GM12878 (cell line): ENCODE measurements at regions not wholly inside any gene's neighbourhood (a gene's known extent, or its start where the extent isn't known, plus 50 kb on each side); places are given as distances from the start of the nearest gene placed in this dataset.

ENCODE experiments used
- ATAC-seq: fragments of 200-7000 bp; cut with Tn5 transposase; 3 replicates; pipeline ENCODE4 v1.9.1; 2020; ENCODE audit warnings: mild to moderate bottlenecking, moderate library complexity
- BruUV-seq: library from RNA; stranded (reverse); fragments of 400-500 nt; replicated peaks from 2 replicates; lab custom pipeline; 2021; lab: Mats Ljungman, UMichigan
- CTCF ChIA-PET: fragments of 300-600 bp; sonication (Branson Sonifier 250); formaldehyde crosslinking; extraction: SDS; loops from one replicate; lab custom pipeline; 2021; ENCODE audit warnings: inconsistent platforms; lab: Yijun Ruan, JAX
- POLR2A ChIA-PET: fragments of 350-600 bp; formaldehyde crosslinking; extraction: SDS; loops from one replicate; lab custom pipeline; 2021; ENCODE audit warnings: inconsistent platforms; lab: Charles Lee
- RAD21 ChIA-PET: fragments of 300-600 bp; sonication (Branson Sonifier 250); formaldehyde crosslinking; loops from one replicate; lab custom pipeline; 2023; ENCODE audit warnings: antibody characterized with exemption; ENCODE audit not compliant: unreplicated experiment; lab: Charles Lee
- SMC1A ChIA-PET: fragments of 300-600 bp; sonication (Branson Sonifier 250); formaldehyde crosslinking; loops from one replicate; lab custom pipeline; 2023; ENCODE audit not compliant: unreplicated experiment, uncharacterized antibody; lab: Charles Lee
- DNase-seq: peaks from one replicate; pipeline ENCODE4 v3.0.0-alpha.2; 2011; ENCODE audit warnings: low read depth, low spot score
- FAIRE-seq: peaks from 3 replicates; lab custom pipeline; 2011; peaks lifted over from hg19 to GRCh38; lab: Jason Lieb, UNC
- H2AFZ ChIP-seq: 2 replicates; pipeline ENCODE4 v1.6.0; 2011; ENCODE audit warnings: low read depth, low read length, control low read depth; ENCODE audit not compliant: control insufficient read depth
- H3K27ac ChIP-seq: 2 replicates; pipeline ENCODE4 v1.5.1; 2011; ENCODE audit warnings: control low read depth; ENCODE audit not compliant: control insufficient read depth, insufficient read depth
- H3K27me3 ChIP-seq, 2 experiments: replicated peaks in 1 of 2; 2 replicates each; pipeline versions ENCODE4 v1.6.0 to v1.6.1; 2011; ENCODE audit warnings: low read length in 1 of 2; ENCODE audit not compliant: control insufficient read depth in 2 of 2, insufficient read depth in 2 of 2
- H3K36me3 ChIP-seq, 2 experiments: 2 replicates each; pipeline ENCODE4 v1.5.1; 2011; ENCODE audit warnings: low read length in 1 of 2; ENCODE audit not compliant: control insufficient read depth in 2 of 2, insufficient read depth in 2 of 2
- H3K4me1 ChIP-seq: 2 replicates; pipeline ENCODE4 v1.6.1; 2011; ENCODE audit warnings: mild to moderate bottlenecking, low read length, moderate library complexity, mixed read lengths; ENCODE audit not compliant: control insufficient read depth, insufficient read depth
- H3K4me2 ChIP-seq: 2 replicates; pipeline ENCODE4 v1.6.0; 2011; ENCODE audit warnings: control low read depth; ENCODE audit not compliant: control insufficient read depth, insufficient read depth
- H3K4me3 ChIP-seq: fragments of 200-600 bp; sonication (generic); 2 replicates; pipeline ENCODE4 v1.5.1; 2016
- H3K79me2 ChIP-seq: 2 replicates; pipeline ENCODE4 v1.6.0; 2011; ENCODE audit warnings: low read length; ENCODE audit not compliant: control insufficient read depth, insufficient read depth
- H3K9ac ChIP-seq: 2 replicates; pipeline ENCODE4 v1.8.0; 2011; ENCODE audit warnings: low read length, control low read depth, mixed read lengths; ENCODE audit not compliant: control insufficient read depth, insufficient read depth
- H3K9me3 ChIP-seq: replicated peaks from 3 replicates; pipeline ENCODE4 v1.5.1; 2011; ENCODE audit warnings: mild to moderate bottlenecking, low read length; ENCODE audit not compliant: control insufficient read depth, insufficient read depth
- H4K20me1 ChIP-seq: 2 replicates; pipeline ENCODE4 v1.6.0; 2011; ENCODE audit not compliant: control insufficient read depth, insufficient read depth
- CREM ChIP-seq: IDR thresholded peaks from 2 replicates; pipeline ENCODE4 v1.6.1; 2014; ENCODE audit warnings: antibody characterized with exemption, low read depth
- EGR1 ChIP-seq, 2 experiments: IDR thresholded peaks; 1 replicate in 1 of 2; 2 replicates in 1 of 2; pipeline ENCODE4 v1.6.1; 2011 to 2012; ENCODE audit warnings: low read depth in 2 of 2, low read length in 2 of 2, borderline replicate concordance in 1 of 2, mild to moderate bottlenecking in 1 of 2, moderate library complexity in 1 of 2
- GABPA ChIP-seq: IDR thresholded peaks from 2 replicates; pipeline ENCODE4 v1.6.1; 2014; ENCODE audit warnings: antibody characterized with exemption, low read depth, mild to moderate bottlenecking, inconsistent platforms
- HDAC2 ChIP-seq: fragments of 200-600 bp; sonication (generic); IDR thresholded peaks from 2 replicates; pipeline ENCODE4 v1.6.1; 2017
- JUNB ChIP-seq: IDR thresholded peaks from 2 replicates; pipeline ENCODE4 v1.6.1; 2016; ENCODE audit warnings: antibody characterized with exemption, mild to moderate bottlenecking
- NBN ChIP-seq: fragments of 450-650 bp; IDR thresholded peaks from 2 replicates; pipeline ENCODE4 v1.6.1; 2016
- NFYB ChIP-seq: IDR thresholded peaks from 2 replicates; pipeline ENCODE4 v1.6.1; 2011; ENCODE audit warnings: low read depth, mild to moderate bottlenecking, low read length, improper control_type of control experiment, moderate library complexity; ENCODE audit not compliant: insufficient read depth
- POLR2AphosphoS2 ChIP-seq: IDR thresholded peaks from 2 replicates; pipeline ENCODE4 v1.6.1; 2011; ENCODE audit warnings: low read depth, mild to moderate bottlenecking, low read length, improper control_type of control experiment, moderate library complexity
- RBBP5 ChIP-seq: fragments of 200-600 bp; sonication (generic); conservative IDR thresholded peaks from 2 replicates; pipeline ENCODE4 v1.6.1; 2016
- RFX5 ChIP-seq: IDR thresholded peaks from 2 replicates; pipeline ENCODE4 v1.6.1; 2011; ENCODE audit warnings: low read depth, low read length, improper control_type of control experiment
- WGBS: methylation state at CpG from one replicate; pipeline ENCODE4 v1.1.6; 2016; ENCODE audit warnings: low lambda C conversion rate; ENCODE audit not compliant: insufficient replicate concordance, insufficient coverage; ENCODE audit errors: missing lambda C conversion rate; 5-methylcytosine and 5-hydroxymethylcytosine counted together
- in situ Hi-C: fragments of 300-500 bp; cut with MboI; formaldehyde crosslinking; loops from 9 replicates; pipeline ENCODE4 v1.14.3; 2018; ENCODE audit warnings: mixed read lengths
- intact Hi-C: fragments of 100-400 bp; cut with micrococcal nuclease; formaldehyde crosslinking; loops from one replicate; pipeline ENCODE4 v1.14.2; 2022; ENCODE audit not compliant: unreplicated experiment
- TF ChIP-seq, protein P1 (sequence below): IDR thresholded peaks from 2 replicates; pipeline ENCODE4 v1.6.1; 2012; ENCODE audit warnings: low read length, inconsistent platforms
- TF ChIP-seq, protein P2 (sequence below): fragments of 450-650 bp; formaldehyde crosslinking; IDR thresholded peaks from 2 replicates; pipeline ENCODE4 v1.4.0; 2020; ENCODE audit warnings: mild to moderate bottlenecking, moderate library complexity
- TF ChIP-seq, protein P3 (sequence below): fragments of 450-650 bp; conservative IDR thresholded peaks from 2 replicates; pipeline ENCODE4 v1.6.1; 2017; ENCODE audit warnings: mild to moderate bottlenecking, moderate library complexity
- TF ChIP-seq, protein P4 (sequence below): fragments of 450-650 bp; IDR thresholded peaks from 2 replicates; pipeline ENCODE4 v1.6.1; 2018; ENCODE audit warnings: mild to moderate bottlenecking, low read depth, moderate library complexity; ENCODE audit not compliant: partially characterized antibody

DNA sequence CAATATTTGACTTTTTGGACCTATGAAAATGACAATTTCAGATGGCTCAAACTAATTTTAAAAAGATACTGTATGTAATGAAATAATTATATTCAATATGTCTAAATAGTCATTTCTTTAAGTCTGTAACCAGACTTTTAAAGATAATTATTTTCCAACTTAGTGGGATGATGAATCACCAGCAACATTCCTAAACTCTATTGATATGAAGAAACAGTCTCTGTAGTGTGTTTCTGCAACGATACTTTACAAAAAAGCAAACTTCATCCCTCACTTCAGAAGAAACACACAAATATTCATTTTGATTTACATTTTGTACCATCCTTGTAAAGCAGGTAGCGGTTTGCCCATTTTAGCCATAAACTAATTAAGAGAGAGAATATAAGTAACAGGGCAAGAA, 417.4 kb downstream of the EFNB2 start:
- ChIA-PET CTCF (interaction anchor here (0.6 kb wide), 1 partner anchor 13 kb away, joined by 4 read pairs; no protein-coding TSS in a partner anchor), SMC1A (interaction anchor here (0.7 to 2.5 kb wide), 4 partner anchors 11 to 33 kb away, joined by 3 to 9 read pairs (median 5); no protein-coding TSS in a partner anchor), RAD21 (interaction anchor here (1.8 kb wide), 1 partner anchor 17 kb away, joined by 6 read pairs; no protein-coding TSS in a partner anchor), POLR2A (no interaction called here)
- no peaks in the 10 kb centered on the region for H3K9me3 ChIP-seq
- DNase-seq, result no peak
- ATAC-seq, result no peak
- no peaks in the 10 kb centered on the region for H3K4me1 ChIP-seq
- no peak overlapping the region for H3K4me2 ChIP-seq
- no peaks in the 10 kb centered on the region for H3K27me3 ChIP-seq
- no peak overlapping the region for H3K27ac ChIP-seq
- in situ Hi-C loops (no loop called here), intact Hi-C loops (no loop called here)
- TF ChIP-seq NFYB (no peak), GABPA (no peak), EGR1 (IDR thresholded peaks at IDR 0.05; ENCODE audit: borderline replicate concordance in 1 of 2, low read depth in 2 of 2, low read length in 2 of 2) (no peak), HDAC2 (no peak), POLR2AphosphoS2 (no peak), CREM (no peak), RFX5 (no peak), NBN (no peak), JUNB (no peak), RBBP5 (no peak)
- TF ChIP-seq, protein P1, sequence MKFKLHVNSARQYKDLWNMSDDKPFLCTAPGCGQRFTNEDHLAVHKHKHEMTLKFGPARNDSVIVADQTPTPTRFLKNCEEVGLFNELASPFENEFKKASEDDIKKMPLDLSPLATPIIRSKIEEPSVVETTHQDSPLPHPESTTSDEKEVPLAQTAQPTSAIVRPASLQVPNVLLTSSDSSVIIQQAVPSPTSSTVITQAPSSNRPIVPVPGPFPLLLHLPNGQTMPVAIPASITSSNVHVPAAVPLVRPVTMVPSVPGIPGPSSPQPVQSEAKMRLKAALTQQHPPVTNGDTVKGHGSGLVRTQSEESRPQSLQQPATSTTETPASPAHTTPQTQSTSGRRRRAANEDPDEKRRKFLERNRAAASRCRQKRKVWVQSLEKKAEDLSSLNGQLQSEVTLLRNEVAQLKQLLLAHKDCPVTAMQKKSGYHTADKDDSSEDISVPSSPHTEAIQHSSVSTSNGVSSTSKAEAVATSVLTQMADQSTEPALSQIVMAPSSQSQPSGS, result no peak
- TF ChIP-seq, protein P2, sequence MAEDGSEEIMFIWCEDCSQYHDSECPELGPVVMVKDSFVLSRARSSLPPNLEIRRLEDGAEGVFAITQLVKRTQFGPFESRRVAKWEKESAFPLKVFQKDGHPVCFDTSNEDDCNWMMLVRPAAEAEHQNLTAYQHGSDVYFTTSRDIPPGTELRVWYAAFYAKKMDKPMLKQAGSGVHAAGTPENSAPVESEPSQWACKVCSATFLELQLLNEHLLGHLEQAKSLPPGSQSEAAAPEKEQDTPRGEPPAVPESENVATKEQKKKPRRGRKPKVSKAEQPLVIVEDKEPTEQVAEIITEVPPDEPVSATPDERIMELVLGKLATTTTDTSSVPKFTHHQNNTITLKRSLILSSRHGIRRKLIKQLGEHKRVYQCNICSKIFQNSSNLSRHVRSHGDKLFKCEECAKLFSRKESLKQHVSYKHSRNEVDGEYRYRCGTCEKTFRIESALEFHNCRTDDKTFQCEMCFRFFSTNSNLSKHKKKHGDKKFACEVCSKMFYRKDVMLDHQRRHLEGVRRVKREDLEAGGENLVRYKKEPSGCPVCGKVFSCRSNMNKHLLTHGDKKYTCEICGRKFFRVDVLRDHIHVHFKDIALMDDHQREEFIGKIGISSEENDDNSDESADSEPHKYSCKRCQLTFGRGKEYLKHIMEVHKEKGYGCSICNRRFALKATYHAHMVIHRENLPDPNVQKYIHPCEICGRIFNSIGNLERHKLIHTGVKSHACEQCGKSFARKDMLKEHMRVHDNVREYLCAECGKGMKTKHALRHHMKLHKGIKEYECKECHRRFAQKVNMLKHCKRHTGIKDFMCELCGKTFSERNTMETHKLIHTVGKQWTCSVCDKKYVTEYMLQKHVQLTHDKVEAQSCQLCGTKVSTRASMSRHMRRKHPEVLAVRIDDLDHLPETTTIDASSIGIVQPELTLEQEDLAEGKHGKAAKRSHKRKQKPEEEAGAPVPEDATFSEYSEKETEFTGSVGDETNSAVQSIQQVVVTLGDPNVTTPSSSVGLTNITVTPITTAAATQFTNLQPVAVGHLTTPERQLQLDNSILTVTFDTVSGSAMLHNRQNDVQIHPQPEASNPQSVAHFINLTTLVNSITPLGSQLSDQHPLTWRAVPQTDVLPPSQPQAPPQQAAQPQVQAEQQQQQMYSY (CRISPR knock-in tag), result no peak
- TF ChIP-seq, protein P3, sequence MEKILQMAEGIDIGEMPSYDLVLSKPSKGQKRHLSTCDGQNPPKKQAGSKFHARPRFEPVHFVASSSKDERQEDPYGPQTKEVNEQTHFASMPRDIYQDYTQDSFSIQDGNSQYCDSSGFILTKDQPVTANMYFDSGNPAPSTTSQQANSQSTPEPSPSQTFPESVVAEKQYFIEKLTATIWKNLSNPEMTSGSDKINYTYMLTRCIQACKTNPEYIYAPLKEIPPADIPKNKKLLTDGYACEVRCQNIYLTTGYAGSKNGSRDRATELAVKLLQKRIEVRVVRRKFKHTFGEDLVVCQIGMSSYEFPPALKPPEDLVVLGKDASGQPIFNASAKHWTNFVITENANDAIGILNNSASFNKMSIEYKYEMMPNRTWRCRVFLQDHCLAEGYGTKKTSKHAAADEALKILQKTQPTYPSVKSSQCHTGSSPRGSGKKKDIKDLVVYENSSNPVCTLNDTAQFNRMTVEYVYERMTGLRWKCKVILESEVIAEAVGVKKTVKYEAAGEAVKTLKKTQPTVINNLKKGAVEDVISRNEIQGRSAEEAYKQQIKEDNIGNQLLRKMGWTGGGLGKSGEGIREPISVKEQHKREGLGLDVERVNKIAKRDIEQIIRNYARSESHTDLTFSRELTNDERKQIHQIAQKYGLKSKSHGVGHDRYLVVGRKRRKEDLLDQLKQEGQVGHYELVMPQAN, result no peak
- TF ChIP-seq, protein P4, sequence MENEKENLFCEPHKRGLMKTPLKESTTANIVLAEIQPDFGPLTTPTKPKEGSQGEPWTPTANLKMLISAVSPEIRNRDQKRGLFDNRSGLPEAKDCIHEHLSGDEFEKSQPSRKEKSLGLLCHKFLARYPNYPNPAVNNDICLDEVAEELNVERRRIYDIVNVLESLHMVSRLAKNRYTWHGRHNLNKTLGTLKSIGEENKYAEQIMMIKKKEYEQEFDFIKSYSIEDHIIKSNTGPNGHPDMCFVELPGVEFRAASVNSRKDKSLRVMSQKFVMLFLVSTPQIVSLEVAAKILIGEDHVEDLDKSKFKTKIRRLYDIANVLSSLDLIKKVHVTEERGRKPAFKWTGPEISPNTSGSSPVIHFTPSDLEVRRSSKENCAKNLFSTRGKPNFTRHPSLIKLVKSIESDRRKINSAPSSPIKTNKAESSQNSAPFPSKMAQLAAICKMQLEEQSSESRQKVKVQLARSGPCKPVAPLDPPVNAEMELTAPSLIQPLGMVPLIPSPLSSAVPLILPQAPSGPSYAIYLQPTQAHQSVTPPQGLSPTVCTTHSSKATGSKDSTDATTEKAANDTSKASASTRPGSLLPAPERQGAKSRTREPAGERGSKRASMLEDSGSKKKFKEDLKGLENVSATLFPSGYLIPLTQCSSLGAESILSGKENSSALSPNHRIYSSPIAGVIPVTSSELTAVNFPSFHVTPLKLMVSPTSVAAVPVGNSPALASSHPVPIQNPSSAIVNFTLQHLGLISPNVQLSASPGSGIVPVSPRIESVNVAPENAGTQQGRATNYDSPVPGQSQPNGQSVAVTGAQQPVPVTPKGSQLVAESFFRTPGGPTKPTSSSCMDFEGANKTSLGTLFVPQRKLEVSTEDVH, result no peak
- no peaks in the 10 kb centered on the region for H4K20me1 ChIP-seq
- no peak for FAIRE-seq
- H3K79me2 ChIP-seq, result no peaks in the 10 kb centered on the region
- no peaks in the 10 kb centered on the region for H3K36me3 ChIP-seq
- no peak overlapping the region for H2AFZ ChIP-seq
- H3K4me3 ChIP-seq, result no peak overlapping the region
- BruUV-seq, result no TSS peak
- 19% methylated on average over 2 of the region's 2 CpGs for WGBS
- no peak overlapping the region for H3K9ac ChIP-seq
